WTC11 (cell line): ENCODE measurements at regions not wholly inside any gene's neighbourhood (a gene's known extent, or its start where the extent isn't known, plus 50 kb on each side); places are given as distances from the start of the nearest gene placed in this dataset.

Experiments
- ATAC-seq: fragments of 200-7000 bp; cut with Tn5 transposase; 2 replicates; pipeline ENCODE4 v1.10.0; 2021; ENCODE audit warnings: mild to moderate bottlenecking, moderate library complexity
- CTCF ChIA-PET: fragments of 300-600 bp; sonication (Branson Sonifier 250); formaldehyde crosslinking; loops from one replicate; lab custom pipeline; 2021; ENCODE audit warnings: antibody characterized with exemption; lab: Charles Lee
- POLR2A ChIA-PET: fragments of 350-600 bp; sonication (Branson Sonifier 250); formaldehyde crosslinking; loops from one replicate; lab custom pipeline; 2021; ENCODE audit warnings: antibody characterized with exemption; lab: Charles Lee
- DNase-seq: peaks from one replicate; pipeline ENCODE4 v3.0.0; 2021; ENCODE audit warnings: low spot score
- H3K27ac Mint-ChIP-seq: 2 replicates; pipeline ENCODE4 v1.8.0; 2021; ENCODE audit warnings: mixed read lengths
- H3K27me3 Mint-ChIP-seq: 2 replicates; pipeline ENCODE4 v1.8.0; 2021; ENCODE audit warnings: low read depth, mild to moderate bottlenecking, moderate library complexity, mixed read lengths
- H3K36me3 Mint-ChIP-seq: 2 replicates; pipeline ENCODE4 v1.8.0; 2021; ENCODE audit warnings: mixed read lengths
- H3K4me1 Mint-ChIP-seq: 2 replicates; pipeline ENCODE4 v1.8.0; 2022; ENCODE audit warnings: mixed read lengths
- H3K4me3 Mint-ChIP-seq: 2 replicates; pipeline ENCODE4 v1.8.0; 2021; ENCODE audit warnings: mild to moderate bottlenecking, moderate library complexity, mixed read lengths
- H3K9me3 Mint-ChIP-seq: 2 replicates; pipeline ENCODE4 v1.8.0; 2021; ENCODE audit warnings: mixed read lengths
- E2F1 ChIP-seq: sonication (generic); formaldehyde crosslinking; IDR thresholded peaks from 2 replicates; pipeline ENCODE4 v1.8.0; 2022; ENCODE audit warnings: mild to moderate bottlenecking, missing genetic modification reagents
- IRF1 ChIP-seq: sonication (generic); formaldehyde crosslinking; IDR thresholded peaks from 2 replicates; pipeline ENCODE4 v1.8.0; 2023; ENCODE audit warnings: missing genetic modification reagents
- NFATC4 ChIP-seq: fragments of 250-450 bp; sonication (Bioruptor Pico); IDR thresholded peaks from 2 replicates; pipeline ENCODE4 v1.9.0; 2021; ENCODE audit warnings: mild to moderate bottlenecking
- NFYB ChIP-seq: sonication (generic); formaldehyde crosslinking; conservative IDR thresholded peaks from 2 replicates; pipeline ENCODE4 v1.8.0; 2022; ENCODE audit warnings: low read depth, missing genetic modification reagents
- NR1H2 ChIP-seq: sonication (generic); formaldehyde crosslinking; IDR thresholded peaks from 2 replicates; pipeline ENCODE4 v1.9.0; 2021; ENCODE audit warnings: mild to moderate bottlenecking, moderate library complexity, missing genetic modification reagents
- NR3C1 ChIP-seq: sonication (generic); formaldehyde crosslinking; conservative IDR thresholded peaks from 2 replicates; pipeline ENCODE4 v1.8.1; 2023; ENCODE audit warnings: low read depth, mild to moderate bottlenecking, missing genetic modification reagents
- PRDM15 ChIP-seq: sonication (generic); formaldehyde crosslinking; IDR thresholded peaks from 2 replicates; pipeline ENCODE4 v1.8.0; 2022; ENCODE audit warnings: missing genetic modification reagents
- USF1 ChIP-seq: sonication (generic); formaldehyde crosslinking; IDR thresholded peaks from 2 replicates; pipeline ENCODE4 v1.8.0; 2022; ENCODE audit warnings: mild to moderate bottlenecking, missing genetic modification reagents
- ZNF532 ChIP-seq: fragments of 250-450 bp; sonication (Bioruptor Pico); IDR thresholded peaks from 2 replicates; pipeline ENCODE4 v1.9.0; 2021; ENCODE audit warnings: mild to moderate bottlenecking, borderline replicate concordance
- TF ChIP-seq, protein P1 (sequence below): sonication (generic); formaldehyde crosslinking; IDR thresholded peaks from 2 replicates; pipeline ENCODE4 v1.8.1; 2023; ENCODE audit warnings: mild to moderate bottlenecking, missing genetic modification reagents, moderate library complexity
- TF ChIP-seq, protein P2 (sequence below): sonication (generic); formaldehyde crosslinking; IDR thresholded peaks from 2 replicates; pipeline ENCODE4 v1.8.0; 2023; ENCODE audit warnings: mild to moderate bottlenecking, missing genetic modification reagents
- TF ChIP-seq, protein P3 (sequence below): fragments of 250-450 bp; sonication (Bioruptor Pico); IDR thresholded peaks from 2 replicates; pipeline ENCODE4 v2.1.2; 2022; ENCODE audit warnings: mild to moderate bottlenecking, moderate library complexity
- TF ChIP-seq, protein P4 (sequence below): sonication (generic); formaldehyde crosslinking; IDR thresholded peaks from 2 replicates; pipeline ENCODE4 v1.8.1; 2022; ENCODE audit warnings: missing genetic modification reagents, borderline replicate concordance

DNA sequence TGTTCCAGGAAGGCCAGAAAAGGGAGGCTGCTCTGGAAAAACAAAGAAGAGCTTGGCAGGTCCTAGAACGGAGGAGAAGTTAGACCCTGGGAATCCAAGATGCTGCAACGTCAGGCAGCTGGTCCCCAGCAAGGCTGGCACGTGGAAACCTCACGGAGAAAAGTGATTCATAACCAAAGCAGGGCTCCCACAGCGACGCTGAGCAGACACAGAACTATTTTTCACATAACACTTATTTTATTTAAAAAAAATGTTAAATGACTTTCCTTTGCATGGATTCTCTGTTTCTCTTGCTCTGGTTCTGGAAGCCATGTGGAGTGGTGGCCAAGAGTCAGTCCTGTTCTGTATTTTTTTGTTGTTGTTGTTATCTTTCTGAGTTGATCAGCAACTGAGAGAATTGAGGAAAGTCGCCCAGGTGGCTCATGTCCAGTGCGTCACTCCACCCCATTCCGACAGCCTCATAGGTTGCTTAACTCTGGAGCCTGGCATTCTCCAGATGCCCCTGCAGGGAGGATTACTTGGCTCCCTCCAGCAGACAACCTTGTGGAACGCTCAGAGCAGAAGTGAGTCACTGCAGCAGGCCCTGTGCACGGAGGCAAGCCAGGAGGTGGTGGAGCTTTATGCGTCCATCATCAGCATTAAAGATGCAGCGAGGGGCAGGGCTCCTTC lies 229.9 kb upstream of the HDAC4 start:
- H3K27me3 Mint-ChIP-seq: no peaks in the 10 kb centered on the region
- ChIA-PET POLR2A (interaction anchor here (0.6 kb wide), 1 partner anchor 187 kb away, joined by 3 read pairs; no protein-coding TSS in a partner anchor), CTCF (no interaction called here)
- no peak overlapping the region for H3K4me3 Mint-ChIP-seq
- peaks cover 18% of the 10 kb centered on the region for H3K4me1 Mint-ChIP-seq
- TF ChIP-seq, protein P1, sequence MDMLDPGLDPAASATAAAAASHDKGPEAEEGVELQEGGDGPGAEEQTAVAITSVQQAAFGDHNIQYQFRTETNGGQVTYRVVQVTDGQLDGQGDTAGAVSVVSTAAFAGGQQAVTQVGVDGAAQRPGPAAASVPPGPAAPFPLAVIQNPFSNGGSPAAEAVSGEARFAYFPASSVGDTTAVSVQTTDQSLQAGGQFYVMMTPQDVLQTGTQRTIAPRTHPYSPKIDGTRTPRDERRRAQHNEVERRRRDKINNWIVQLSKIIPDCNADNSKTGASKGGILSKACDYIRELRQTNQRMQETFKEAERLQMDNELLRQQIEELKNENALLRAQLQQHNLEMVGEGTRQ: no peak
- TF ChIP-seq NR1H2 (no peak), NFYB (CRISPR knock-in tag) (no peak), USF1 (no peak), NR3C1 (CRISPR knock-in tag) (no peak), IRF1 (CRISPR knock-in tag) (no peak), NFATC4 (no peak), PRDM15 (CRISPR knock-in tag) (no peak), ZNF532 (CRISPR knock-in tag) (no peak), E2F1 (CRISPR knock-in tag) (no peak)
- TF ChIP-seq, protein P2, sequence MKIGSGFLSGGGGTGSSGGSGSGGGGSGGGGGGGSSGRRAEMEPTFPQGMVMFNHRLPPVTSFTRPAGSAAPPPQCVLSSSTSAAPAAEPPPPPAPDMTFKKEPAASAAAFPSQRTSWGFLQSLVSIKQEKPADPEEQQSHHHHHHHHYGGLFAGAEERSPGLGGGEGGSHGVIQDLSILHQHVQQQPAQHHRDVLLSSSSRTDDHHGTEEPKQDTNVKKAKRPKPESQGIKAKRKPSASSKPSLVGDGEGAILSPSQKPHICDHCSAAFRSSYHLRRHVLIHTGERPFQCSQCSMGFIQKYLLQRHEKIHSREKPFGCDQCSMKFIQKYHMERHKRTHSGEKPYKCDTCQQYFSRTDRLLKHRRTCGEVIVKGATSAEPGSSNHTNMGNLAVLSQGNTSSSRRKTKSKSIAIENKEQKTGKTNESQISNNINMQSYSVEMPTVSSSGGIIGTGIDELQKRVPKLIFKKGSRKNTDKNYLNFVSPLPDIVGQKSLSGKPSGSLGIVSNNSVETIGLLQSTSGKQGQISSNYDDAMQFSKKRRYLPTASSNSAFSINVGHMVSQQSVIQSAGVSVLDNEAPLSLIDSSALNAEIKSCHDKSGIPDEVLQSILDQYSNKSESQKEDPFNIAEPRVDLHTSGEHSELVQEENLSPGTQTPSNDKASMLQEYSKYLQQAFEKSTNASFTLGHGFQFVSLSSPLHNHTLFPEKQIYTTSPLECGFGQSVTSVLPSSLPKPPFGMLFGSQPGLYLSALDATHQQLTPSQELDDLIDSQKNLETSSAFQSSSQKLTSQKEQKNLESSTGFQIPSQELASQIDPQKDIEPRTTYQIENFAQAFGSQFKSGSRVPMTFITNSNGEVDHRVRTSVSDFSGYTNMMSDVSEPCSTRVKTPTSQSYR (CRISPR knock-in tag): no peak
- TF ChIP-seq, protein P3, sequence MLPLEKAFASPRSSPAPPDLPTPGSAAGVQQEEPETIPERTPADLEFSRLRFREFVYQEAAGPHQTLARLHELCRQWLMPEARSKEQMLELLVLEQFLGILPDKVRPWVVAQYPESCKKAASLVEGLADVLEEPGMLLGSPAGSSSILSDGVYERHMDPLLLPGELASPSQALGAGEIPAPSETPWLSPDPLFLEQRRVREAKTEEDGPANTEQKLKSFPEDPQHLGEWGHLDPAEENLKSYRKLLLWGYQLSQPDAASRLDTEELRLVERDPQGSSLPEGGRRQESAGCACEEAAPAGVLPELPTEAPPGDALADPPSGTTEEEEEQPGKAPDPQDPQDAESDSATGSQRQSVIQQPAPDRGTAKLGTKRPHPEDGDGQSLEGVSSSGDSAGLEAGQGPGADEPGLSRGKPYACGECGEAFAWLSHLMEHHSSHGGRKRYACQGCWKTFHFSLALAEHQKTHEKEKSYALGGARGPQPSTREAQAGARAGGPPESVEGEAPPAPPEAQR (CRISPR knock-in tag): no peak
- TF ChIP-seq, protein P4, sequence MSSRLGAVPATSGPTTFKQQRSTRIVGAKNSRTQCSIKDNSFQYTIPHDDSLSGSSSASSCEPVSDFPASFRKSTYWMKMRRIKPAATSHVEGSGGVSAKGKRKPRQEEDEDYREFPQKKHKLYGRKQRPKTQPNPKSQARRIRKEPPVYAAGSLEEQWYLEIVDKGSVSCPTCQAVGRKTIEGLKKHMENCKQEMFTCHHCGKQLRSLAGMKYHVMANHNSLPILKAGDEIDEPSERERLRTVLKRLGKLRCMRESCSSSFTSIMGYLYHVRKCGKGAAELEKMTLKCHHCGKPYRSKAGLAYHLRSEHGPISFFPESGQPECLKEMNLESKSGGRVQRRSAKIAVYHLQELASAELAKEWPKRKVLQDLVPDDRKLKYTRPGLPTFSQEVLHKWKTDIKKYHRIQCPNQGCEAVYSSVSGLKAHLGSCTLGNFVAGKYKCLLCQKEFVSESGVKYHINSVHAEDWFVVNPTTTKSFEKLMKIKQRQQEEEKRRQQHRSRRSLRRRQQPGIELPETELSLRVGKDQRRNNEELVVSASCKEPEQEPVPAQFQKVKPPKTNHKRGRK (CRISPR knock-in tag): no peak
- H3K27ac Mint-ChIP-seq: no peak overlapping the region
- H3K36me3 Mint-ChIP-seq: no peaks in the 10 kb centered on the region
- H3K9me3 Mint-ChIP-seq: peaks cover 15% of the 10 kb centered on the region
- ATAC-seq (no peak), DNase-seq (no peak)
